ENCODE measurements at regions not wholly inside any gene's neighbourhood (a gene's known extent, or its start where the extent isn't known, plus 50 kb on each side); places are given as distances from the start of the nearest gene placed in this dataset.

DNA sequence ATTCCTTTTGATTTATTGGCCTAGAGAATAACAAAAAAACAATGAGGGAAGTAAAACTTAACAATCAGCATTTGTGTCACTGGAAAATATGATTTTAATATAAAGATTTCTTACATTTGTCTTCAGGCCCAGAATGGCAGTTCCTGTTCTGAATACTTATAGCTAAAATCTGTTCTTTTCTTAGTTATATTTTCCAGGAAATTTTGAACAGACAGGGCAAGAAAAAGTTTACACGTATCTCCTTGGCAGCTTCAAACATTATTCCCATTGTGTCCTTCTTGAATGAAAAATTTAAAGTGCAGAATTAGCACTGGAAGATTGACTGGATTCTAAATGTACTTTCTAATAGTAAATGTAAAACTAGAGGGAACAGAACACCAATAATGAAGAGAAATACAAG, 1454.0 kb upstream of the PIK3C3 start:
- TF ChIP-seq, protein P1, sequence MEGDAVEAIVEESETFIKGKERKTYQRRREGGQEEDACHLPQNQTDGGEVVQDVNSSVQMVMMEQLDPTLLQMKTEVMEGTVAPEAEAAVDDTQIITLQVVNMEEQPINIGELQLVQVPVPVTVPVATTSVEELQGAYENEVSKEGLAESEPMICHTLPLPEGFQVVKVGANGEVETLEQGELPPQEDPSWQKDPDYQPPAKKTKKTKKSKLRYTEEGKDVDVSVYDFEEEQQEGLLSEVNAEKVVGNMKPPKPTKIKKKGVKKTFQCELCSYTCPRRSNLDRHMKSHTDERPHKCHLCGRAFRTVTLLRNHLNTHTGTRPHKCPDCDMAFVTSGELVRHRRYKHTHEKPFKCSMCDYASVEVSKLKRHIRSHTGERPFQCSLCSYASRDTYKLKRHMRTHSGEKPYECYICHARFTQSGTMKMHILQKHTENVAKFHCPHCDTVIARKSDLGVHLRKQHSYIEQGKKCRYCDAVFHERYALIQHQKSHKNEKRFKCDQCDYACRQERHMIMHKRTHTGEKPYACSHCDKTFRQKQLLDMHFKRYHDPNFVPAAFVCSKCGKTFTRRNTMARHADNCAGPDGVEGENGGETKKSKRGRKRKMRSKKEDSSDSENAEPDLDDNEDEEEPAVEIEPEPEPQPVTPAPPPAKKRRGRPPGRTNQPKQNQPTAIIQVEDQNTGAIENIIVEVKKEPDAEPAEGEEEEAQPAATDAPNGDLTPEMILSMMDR (IDR thresholded peaks at IDR 0.05; ENCODE audit: low read depth, low read length): no peak
- TF ChIP-seq POLR2A (IDR thresholded peaks at IDR 0.05; ENCODE audit: extremely low read depth, insufficient read length) (no peak), MYC (IDR thresholded peaks at IDR 0.05; ENCODE audit: low read depth, low read length) (no peak)
- TF ChIP-seq, protein P2, sequence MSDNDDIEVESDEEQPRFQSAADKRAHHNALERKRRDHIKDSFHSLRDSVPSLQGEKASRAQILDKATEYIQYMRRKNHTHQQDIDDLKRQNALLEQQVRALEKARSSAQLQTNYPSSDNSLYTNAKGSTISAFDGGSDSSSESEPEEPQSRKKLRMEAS (IDR thresholded peaks at IDR 0.05; ENCODE audit: low read depth, low read length): no peak
